Middle frontal gyrus (tissue), 1 donor: ENCODE measurements at regions not wholly inside any gene's neighbourhood (a gene's known extent, or its start where the extent isn't known, plus 50 kb on each side); places are given as distances from the start of the nearest gene placed in this dataset.

Experiments
- DNase-seq: peaks from one replicate; pipeline ENCODE4 v3.0.0-alpha.2; 2015; ENCODE audit warnings: low spot score; ENCODE audit errors: extremely low spot score

DNA sequence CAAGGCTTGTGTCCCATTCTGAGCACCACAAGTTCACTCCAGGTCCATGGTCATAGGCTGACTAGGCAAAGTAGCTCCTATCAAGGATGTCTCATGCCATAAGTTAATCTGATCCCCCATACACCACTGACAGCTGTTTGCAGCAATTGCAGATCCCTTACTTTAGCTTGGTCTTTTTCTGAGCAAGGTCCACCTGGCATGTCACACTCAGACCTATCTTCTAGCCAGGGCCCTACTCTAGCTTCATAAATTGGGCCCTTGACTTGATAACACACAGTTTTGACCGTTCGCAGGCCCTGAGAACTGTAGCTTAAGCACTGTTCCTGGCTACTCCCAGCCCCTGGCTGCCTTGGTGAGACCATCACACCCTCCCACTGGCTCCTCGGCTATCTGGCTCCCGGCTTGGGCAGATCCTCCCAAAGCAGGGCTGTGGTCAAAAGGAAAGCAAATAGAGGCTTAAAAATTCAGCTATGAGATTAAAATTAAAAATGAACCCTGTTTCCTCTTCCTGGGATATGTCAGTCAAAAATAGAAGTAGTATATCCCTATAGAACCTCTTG, 427.4 kb downstream of the RAB28 start:
- no peak for DNase-seq

DNA sequence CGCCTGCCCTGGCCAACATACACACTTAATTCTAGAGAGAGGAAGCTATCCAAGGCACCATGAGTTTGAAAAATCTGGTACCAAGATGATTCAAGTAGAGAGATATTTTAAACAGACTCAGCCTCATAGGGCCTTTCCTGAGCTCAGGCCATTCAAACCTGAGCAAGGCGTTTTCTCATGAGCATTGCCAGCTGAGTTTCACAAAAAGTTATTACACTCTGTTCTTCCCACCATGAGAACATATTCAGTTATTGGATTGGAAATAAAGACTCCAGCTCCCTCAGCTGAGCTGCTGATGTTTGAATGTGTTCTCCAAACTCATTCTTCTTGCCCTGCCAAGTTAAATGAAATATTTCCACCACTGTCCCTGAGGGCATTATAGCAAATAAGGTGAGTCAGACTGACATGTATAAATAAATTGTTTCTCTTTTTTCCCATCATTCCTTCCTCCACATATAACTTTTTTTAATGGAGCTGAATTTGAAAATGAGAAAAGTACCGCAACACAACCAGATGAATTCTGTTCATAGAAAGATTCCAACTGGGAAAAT, 429.6 kb downstream of the RAB28 start:
- DNase-seq, result no peak

DNA sequence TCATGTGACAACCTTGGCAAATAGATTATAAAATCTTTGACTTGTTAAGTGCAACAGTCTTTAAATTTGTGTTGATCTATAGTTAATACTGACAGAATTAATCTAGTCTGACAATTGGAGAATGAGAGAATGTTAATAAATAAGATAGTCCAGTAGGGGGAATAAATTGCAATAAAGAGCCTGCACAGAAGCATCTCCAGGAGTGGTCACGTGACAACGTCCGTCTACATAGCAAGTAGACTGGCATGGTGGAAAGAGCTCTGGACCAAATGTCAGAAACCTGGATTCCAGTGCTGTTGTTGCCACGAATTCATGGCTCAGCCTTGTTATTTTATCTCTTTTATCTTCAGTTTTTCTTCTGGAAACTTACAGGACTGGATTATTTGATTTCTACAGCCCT, 436.5 kb downstream of the RAB28 start:
- DNase-seq, result no peak

- no peak for DNase-seq
Observed at GRCh38 chr4:13036841-13037240, 447.3 kb downstream of the RAB28 start.

DNA sequence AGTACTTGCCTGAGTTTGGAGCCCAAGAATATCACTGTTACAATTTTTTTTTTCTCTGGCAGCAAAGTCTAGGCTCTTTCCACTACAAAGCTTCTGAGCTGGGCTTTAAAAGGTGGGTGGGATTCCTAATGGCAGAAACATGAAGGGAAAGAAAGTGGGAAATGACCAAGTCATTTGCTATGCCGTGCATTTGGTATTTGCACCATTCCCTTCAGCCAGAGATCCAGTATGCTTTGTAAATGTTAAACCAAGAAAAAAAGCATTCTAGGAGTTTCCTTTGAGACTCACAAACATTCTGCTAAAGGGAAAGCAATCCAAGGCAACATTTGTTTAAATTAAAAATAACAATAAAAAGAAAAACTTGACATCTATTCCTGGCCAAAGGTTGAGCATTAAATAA, 451.2 kb downstream of the RAB28 start:
- DNase-seq, result no peak

DNA sequence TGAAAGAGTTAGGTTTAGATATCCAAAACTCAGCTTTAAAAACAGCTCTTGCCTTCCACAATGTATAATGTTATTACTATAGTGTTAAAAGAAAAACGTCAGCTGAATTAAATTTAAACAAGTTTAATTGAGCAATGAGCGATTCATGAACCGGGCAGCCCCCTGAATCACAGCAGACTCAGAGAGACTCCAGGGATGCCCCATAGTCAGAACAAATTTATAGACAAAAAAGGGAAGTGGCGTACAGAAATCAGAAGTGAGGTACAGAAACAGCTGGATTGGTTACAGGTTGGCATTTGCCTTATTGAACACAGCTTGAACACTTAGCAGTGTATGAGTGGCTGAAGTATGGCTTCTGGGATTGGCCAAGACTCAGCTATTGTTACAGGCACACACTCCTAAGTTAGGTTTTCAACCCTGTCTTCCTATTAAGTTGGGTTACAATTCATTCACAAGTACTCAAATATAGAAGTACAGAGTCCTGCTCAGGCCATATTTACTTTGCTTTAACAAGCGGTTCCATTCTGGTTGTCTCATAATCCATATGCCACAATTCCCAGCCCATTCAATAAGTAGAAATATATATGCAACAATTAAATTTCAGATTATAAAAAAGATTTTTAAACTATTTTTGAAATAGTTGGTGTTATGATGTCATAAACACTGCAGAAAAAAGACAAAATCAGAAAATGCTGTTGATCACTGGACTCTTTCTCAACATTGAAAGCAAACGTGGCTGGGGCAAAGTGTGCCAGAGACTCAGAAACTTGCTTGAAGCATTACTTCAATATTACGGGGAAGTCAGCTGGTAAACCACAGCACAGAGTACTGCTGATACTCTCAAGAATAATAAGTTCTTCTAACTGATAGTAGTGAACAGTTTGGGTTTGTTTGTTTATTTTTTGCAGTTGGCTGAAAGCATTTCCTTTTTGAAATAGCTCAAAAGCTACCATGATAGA, 459.7 kb downstream of the RAB28 start:
- no peak for DNase-seq

DNA sequence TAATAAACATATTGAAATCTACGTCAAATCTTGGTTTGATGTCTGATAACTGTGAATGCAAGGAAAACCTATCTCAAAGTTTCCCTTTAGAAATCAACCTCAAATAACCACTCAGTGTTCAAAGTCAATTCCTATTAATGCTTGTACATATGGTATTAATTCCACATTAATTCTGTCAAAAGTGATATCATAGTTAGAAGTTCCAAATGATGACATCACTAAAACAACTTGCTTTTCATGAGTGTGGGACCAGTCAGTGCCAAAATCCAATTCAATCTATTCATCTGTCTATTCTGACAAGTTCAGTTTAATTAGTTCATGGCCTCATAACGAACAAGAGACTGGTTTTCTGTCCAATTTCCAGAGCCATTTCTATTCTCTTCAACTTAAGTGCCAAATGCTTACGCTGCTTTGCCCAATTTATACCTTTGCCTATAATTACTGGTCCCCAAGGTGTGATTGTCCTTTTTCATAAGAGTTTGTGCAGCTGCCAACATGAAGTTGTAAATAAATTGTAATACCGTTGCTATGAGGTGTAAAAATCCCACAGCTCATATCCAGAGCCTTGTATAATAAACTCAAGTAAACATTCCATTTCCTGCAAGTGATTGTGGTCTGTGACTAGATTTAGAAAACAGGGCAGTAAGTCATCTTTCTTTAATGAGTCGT, 476.2 kb downstream of the RAB28 start:
- DNase-seq, result no peak

- no peak for DNase-seq
Observed at GRCh38 chr4:12993923-12994322, 490.2 kb downstream of the RAB28 start.

DNA sequence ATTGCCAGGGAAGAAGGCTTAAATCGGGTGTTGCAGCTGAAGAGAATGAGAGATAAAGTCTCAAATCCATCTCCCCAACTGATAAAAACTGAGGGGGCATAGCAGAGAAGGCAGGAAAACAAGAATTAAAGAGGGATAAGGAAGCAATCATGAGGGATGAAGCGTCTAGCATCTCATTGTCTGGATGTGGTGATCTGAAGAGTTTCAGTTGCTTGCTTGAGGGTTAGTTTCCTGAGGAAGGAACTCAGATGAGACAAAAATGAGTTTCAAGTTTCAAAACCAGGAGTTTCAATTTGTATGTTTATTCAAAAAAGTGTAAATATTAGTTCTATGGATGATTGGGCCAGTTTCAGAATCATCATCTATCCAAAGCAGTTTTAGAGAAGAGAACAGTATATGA, 496.9 kb downstream of the RAB28 start:
- no peak for DNase-seq

DNA sequence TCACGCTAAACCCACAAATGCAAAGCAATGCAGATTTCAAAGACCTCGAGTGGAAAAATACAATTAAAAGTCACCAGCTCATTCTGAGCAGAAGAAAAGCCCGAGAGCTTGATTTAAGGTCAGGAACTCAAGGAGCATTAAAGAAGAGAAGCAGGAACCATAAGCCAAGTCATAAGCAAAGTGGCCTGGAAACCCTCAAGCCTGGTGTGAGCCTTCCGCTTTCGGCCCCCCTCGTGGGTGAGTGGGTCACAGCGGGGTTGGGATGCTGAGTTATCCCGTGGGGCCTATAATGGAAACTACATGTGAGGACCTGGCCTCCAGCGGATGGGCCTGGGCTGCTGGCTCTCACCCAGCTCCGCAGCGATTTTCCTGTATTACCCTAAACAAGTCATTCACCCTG, 504.3 kb downstream of the RAB28 start:
- no peak for DNase-seq

DNA sequence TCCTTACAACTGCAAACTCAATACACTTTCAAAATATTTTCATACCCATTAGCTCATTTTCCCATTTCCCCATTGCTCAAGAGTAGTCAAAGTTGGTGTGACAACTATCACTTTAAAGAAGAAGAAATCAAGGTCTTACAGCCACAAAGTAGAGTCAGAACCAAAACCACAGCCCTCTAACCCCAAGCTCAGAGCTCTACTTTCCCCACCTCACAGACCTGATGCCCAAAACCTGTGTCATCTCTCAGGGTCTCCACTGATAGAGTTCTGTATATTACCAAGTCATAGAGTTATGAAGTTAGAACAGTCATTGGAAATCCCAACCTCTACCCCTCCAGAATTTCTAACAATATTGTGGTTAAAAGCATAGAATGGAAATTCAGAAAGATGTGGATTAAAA, 505.8 kb downstream of the RAB28 start:
- DNase-seq, result no peak

- no peak for DNase-seq
Observed at GRCh38 chr4:12975511-12975910, 508.6 kb downstream of the RAB28 start.

DNA sequence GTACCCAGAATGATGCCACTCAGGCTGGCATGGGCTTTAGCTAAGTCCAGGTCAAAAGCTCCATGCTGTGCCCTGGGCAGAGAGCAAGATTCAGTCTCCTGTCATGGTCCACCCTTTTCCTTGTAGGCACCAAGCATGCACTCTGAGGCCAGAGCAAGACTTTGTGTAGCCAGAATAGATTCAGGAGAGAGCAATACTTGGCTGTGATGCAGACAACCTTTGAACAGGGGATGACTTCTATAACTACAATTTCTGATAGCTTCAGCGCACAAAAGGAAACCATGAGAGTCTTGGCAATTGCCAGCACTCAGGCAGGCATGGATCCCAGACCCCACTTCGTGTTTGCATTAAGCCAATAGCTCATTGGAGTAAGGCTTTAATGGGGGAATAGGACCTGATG, 510.6 kb downstream of the RAB28 start:
- no peak for DNase-seq

- no peak for DNase-seq
Observed at GRCh38 chr4:12968345-12968744, 515.8 kb downstream of the RAB28 start.

DNA sequence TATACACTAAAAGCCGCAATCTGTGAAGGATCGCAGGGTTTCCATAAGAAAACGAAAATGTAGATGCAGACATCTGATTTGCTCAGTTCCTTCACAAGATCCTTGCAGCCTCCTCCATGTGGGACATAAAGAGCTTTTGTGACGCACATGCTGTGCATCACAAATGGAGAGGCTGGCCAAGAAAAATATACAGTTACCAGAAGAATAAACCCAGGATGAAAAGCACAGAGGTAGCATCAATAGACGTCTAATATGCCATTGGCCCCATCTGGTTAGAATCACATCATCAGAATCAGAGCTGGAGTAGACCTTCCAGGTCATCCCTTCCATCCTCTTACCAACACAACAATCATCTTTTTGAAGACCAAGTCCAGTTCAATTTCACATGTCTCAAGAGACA, 517.4 kb downstream of the RAB28 start:
- DNase-seq, result no peak

- DNase-seq, result no peak
Observed at GRCh38 chr4:12965334-12965733, 518.8 kb downstream of the RAB28 start.

- no peak for DNase-seq
Observed at GRCh38 chr4:12963912-12964311, 520.2 kb downstream of the RAB28 start.

DNA sequence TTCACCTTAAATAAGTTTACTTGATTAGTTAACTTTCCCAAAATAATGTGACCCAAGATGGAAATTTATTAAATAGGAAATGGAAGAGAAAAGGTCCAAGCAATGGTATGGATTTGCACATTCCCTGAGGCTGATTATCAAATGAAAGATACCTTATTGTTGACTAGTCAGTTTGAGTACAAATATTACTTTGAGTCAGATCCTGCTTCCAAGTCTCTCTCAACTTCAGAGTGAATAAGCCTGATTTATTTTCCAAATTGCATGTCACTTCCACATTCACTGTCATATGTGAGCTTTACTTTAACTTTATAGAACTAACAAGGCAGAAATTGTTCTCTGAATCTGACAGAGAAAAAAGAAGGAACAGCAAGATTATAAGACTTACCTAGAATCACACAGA, 520.8 kb downstream of the RAB28 start:
- DNase-seq, result no peak

DNA sequence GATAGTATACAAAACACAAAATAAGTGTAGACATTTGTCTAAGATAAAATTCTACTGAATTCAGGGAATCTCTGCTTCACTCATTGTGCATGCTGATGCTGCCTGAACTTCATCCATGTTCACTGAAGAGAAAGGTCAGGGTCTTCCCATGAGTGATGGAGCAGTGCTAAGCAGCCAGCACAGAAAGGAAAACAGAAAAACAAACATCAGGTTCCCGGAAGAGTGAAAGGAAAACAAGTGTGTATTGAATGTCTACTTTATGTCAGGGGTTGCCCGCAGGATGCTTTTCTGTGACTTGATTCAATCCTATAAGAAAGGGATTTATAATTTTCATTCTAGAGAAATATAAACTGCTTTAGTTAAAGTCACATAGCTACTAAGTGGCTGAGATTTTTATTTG, 522.4 kb downstream of the RAB28 start:
- no peak for DNase-seq

DNA sequence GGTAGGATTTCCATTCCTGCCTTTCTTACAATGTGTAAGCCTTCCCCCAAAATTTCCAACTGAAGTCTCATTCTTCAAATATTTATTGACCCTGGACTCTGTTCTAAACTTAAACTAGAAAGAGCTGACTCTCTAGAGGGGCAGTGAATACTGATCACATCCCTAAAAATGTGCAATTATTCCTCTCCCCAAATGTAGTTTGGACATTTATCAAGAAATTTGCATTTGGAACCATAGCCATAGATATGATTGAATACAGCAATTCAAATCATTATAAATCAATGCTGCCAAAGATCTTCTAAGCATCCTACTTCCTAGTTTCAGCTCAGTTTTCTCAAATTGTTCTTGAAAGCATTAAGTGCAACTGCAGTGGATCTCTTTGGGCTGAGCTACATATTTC, 525.7 kb downstream of the RAB28 start:
- no peak for DNase-seq

DNA sequence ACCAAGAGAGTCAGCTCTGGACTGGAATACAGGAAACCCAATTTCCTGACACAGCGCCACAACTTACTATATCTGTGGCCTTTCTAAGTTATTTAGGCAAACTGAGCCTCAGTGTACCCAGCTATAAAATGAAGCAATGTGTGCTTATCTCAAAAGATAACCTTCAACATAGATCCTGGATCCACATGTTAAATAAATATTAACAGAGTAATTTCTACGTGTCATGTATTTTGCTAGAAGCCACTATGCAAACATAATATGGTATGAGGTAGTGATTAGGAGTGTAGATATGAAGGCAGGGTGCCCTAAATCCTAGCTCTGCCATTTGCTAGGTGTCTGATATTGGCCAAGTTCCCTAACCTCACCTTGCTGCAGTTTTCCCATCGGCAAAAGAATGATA, 527.0 kb downstream of the RAB28 start:
- no peak for DNase-seq

GRCh38 chr4:12956026-12956425, 528.1 kb downstream of the RAB28 start:
- DNase-seq, result no peak
